Type B pancreatic cell (in vitro differentiated cells): ENCODE measurements at regions not wholly inside any gene's neighbourhood (a gene's known extent, or its start where the extent isn't known, plus 50 kb on each side); places are given as distances from the start of the nearest gene placed in this dataset.

ENCODE experiments used
- DNase-seq: peaks from one replicate; pipeline ENCODE4 v3.0.0; 2021; ENCODE audit warnings: mixed read lengths; ENCODE audit not compliant: unreplicated experiment; ENCODE audit errors: extremely low spot score
- H3K27ac Mint-ChIP-seq: 2 replicates; pipeline ENCODE4 v1.8.0; 2021; ENCODE audit warnings: mild to moderate bottlenecking, mixed read lengths
- H3K27me3 Mint-ChIP-seq: 2 replicates; pipeline ENCODE4 v1.8.0; 2021; ENCODE audit warnings: mixed read lengths
- H3K36me3 Mint-ChIP-seq: 2 replicates; pipeline ENCODE4 v1.8.0; 2021; ENCODE audit warnings: mixed read lengths
- H3K4me1 Mint-ChIP-seq: one replicate; pipeline ENCODE4 v1.8.0; 2021; ENCODE audit warnings: mixed read lengths; ENCODE audit not compliant: unreplicated experiment
- H3K4me3 Mint-ChIP-seq: 2 replicates; pipeline ENCODE4 v1.8.0; 2021; ENCODE audit warnings: mild to moderate bottlenecking, mixed read lengths
- H3K9me3 Mint-ChIP-seq: 2 replicates; pipeline ENCODE4 v1.8.0; 2021; ENCODE audit warnings: mixed read lengths
- TF ChIP-seq, protein P1 (sequence below): fragments of 200-600 bp; sonication (generic); conservative IDR thresholded peaks from 2 replicates; pipeline ENCODE4 v1.5.0; 2021; ENCODE audit warnings: antibody characterized with exemption, mild to moderate bottlenecking

DNA sequence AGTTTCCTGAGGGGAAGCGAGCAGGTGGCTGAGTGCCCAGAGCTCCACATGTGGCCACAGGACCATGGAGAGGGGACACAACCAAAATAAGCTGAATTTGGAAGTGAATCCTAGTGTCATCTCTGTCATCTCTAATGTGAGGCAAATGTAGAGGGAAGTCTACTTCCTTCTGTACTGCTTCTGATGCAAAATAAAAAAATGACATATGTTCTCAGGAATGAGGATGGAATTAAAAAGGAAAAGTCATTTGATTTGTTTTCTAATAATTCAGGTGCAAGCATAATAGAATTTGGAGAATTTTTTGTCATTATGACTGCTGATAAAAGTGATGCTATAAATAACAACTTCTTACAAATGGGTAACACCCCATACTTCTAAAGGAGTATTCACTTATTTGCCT is 59.5 kb upstream of the POU1F1 start:
- no peak overlapping the region for H3K4me3 Mint-ChIP-seq
- no peaks in the 10 kb centered on the region for H3K36me3 Mint-ChIP-seq
- DNase-seq, result no peak
- H3K27ac Mint-ChIP-seq, result no peak overlapping the region
- no peaks in the 10 kb centered on the region for H3K27me3 Mint-ChIP-seq
- TF ChIP-seq, protein P1, sequence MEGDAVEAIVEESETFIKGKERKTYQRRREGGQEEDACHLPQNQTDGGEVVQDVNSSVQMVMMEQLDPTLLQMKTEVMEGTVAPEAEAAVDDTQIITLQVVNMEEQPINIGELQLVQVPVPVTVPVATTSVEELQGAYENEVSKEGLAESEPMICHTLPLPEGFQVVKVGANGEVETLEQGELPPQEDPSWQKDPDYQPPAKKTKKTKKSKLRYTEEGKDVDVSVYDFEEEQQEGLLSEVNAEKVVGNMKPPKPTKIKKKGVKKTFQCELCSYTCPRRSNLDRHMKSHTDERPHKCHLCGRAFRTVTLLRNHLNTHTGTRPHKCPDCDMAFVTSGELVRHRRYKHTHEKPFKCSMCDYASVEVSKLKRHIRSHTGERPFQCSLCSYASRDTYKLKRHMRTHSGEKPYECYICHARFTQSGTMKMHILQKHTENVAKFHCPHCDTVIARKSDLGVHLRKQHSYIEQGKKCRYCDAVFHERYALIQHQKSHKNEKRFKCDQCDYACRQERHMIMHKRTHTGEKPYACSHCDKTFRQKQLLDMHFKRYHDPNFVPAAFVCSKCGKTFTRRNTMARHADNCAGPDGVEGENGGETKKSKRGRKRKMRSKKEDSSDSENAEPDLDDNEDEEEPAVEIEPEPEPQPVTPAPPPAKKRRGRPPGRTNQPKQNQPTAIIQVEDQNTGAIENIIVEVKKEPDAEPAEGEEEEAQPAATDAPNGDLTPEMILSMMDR, result no peak
- H3K4me1 Mint-ChIP-seq, result peaks cover 12% of the 10 kb centered on the region
- no peaks in the 10 kb centered on the region for H3K9me3 Mint-ChIP-seq

DNA sequence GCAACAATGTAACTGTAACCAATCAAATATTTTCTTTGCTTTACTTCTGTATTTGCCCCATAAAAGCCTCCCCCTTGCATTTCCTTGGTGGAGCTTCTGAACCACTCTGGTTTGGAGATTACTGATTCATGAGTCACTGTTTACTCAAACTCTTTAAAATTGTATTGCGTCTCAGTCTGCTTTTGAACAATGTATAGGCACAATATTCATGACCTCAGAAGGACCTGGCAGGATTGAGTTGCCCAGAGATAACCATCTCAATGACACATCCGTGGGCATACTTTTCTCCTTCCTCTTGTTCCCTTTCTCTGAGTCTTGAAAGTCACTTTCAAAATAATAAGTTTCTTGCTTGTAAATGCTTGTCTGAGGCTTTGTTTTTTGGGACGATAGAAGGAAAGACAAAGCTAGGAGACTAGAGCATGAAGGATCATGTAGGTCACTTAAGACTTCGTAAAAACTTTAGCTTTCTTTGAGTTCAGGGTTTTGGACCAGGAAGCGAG is 57.1 kb upstream of the POU1F1 start:
- no peak overlapping the region for H3K4me3 Mint-ChIP-seq
- H3K4me1 Mint-ChIP-seq, result peaks cover 12% of the 10 kb centered on the region
- no peaks in the 10 kb centered on the region for H3K27me3 Mint-ChIP-seq
- no peaks in the 10 kb centered on the region for H3K9me3 Mint-ChIP-seq
- peak overlapping the region; percentile 35 for H3K27ac Mint-ChIP-seq
- TF ChIP-seq, protein P1, result no peak
- no peaks in the 10 kb centered on the region for H3K36me3 Mint-ChIP-seq
- no peak for DNase-seq

DNA sequence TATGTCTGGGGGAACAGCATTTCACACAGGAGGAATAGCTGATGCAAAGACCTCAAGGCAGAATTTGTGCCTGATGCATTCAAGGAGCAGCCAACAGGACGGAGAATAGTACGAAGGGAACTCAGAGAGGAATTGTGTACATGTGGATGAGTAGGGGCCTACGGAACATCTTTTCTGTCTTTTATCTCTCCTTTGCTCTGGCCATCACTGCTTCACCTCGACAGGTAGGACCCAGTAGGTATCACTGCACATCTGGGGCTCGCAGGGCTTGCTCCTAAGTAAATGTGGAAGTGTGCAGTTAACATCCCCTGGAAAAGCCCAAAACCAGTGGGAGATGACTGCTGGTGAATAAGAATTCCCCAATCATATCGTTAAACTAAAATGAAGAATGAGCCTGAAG is 56.4 kb upstream of the POU1F1 start:
- Mint-ChIP-seq H3K4me3 (no peak overlapping the region), H3K27me3 (no peaks in the 10 kb centered on the region), H3K36me3 (no peaks in the 10 kb centered on the region), H3K27ac (peak overlapping the region; percentile 35), H3K4me1 (peaks cover 12% of the 10 kb centered on the region), H3K9me3 (no peaks in the 10 kb centered on the region)
- TF ChIP-seq, protein P1, result no peak
- no peak for DNase-seq

DNA sequence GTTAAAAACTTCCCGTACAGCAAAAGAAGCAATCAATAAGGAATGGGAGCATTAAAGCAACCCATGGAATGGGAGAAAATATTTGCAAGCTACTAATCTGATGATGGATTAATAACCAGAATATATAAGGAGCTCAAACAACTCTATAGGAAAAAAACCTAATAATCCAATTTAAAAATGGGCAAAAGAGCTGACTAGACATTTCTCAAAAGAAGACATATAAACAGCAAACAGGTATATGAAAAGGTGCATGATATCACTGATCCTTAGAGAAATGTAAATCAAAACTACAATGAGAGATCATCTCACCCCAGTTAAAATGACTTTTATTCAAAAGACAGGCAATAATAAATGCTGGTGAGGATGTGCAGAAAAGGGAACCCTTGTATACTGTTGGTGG is 52.7 kb upstream of the POU1F1 start:
- H3K4me1 Mint-ChIP-seq, result peaks cover 12% of the 10 kb centered on the region
- TF ChIP-seq, protein P1, result no peak
- H3K27me3 Mint-ChIP-seq, result no peaks in the 10 kb centered on the region
- no peak overlapping the region for H3K27ac Mint-ChIP-seq
- no peaks in the 10 kb centered on the region for H3K9me3 Mint-ChIP-seq
- no peak for DNase-seq
- no peaks in the 10 kb centered on the region for H3K36me3 Mint-ChIP-seq
- no peak overlapping the region for H3K4me3 Mint-ChIP-seq
